Fibroblast of peridontal ligament (primary cell): ENCODE measurements at regions not wholly inside any gene's neighbourhood (a gene's known extent, or its start where the extent isn't known, plus 50 kb on each side); places are given as distances from the start of the nearest gene placed in this dataset.
"Not testable (repeated sequence)": the region's sequence is repeated elsewhere in the genome, so short reads cannot be mapped to it uniquely, and the experiment has no call there.

Experiments
- DNase-seq: peaks from one replicate; pipeline ENCODE4 v3.0.0-alpha.2; 2010; ENCODE audit errors: extremely low read depth

GRCh38 chr1:184183919-184184318 is 132.4 kb downstream of the TSEN15 start:
- no peak for DNase-seq

DNA sequence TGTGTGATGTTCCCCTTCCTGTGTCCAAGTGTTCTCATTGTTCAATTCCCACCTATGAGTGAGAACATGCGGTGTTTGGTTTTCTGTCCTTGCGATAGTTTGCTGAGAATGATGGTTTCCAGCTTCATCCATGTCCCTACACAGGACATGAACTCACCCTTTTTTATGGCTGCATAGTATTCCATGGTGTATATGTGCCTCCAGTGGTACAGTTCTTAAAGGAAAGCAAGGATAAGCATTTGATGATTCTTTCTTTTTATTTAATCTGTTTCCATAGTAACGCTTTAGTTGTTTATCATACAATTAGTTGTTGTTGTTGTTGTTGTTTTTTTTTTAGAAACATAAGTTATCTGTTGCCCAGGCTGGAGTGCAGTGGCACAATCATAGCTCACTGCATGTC is 133.1 kb downstream of the TSEN15 start:
- DNase-seq, result not testable (repeated sequence)

DNA sequence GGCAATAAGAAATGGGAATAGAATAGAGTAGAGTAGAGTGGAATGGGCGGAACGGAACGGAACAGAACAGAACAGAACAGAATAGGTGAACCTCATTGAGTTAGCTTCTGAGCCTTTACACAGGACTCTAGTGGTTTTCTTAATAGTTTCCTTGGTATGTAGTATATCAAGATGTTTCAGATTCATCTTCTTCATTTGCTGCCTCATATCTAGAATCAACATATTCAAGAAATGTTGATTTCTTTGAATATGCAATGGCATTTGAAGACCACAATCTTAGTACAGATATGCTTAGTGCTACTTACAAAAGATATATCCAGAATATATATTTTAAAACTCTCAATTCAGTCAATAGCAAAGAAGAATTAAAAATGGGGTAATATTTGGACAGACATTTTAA is 133.8 kb downstream of the TSEN15 start:
- DNase-seq, result no peak

DNA sequence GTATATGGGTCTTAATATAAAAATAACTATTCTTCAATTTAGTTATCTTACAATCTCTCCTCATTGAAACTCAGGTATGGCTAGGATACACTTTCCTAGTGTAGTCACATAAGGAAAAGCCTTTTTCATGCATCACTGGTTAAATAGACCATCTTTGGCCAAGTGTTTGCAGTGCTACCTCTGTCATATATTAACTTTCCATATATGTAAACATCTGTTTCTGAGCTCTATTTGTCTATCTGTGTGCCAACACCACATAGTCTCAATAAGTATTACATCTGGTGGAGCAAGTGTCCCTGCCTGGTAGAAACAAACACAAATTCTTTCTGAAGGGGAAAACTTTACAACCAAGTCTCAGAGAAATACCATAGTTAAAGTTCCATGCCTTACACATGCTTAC is 134.6 kb downstream of the TSEN15 start:
- DNase-seq, result no peak

GRCh38 chr1:184187097-184187496 is 135.6 kb downstream of the TSEN15 start:
- DNase-seq, result no peak

DNA sequence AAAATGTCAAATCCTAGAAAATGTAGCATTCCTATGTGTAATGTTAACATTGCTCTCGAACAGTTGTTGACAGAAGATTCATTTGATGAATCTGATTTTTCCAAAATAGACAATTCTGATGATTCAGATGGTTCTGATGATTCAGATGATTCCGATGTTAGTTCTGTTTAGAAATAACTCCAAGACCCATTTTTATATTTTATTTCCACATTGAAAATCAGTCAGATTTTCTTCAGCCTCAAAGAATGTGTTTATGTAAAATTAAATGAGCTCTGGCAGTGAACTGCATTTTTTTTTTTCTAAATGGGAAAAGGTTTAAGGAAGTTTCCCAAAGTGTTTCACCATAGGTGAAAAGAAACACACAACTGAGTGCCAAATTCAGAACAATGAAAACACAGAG is 136.5 kb downstream of the TSEN15 start:
- DNase-seq, result peak; percentile 79

DNA sequence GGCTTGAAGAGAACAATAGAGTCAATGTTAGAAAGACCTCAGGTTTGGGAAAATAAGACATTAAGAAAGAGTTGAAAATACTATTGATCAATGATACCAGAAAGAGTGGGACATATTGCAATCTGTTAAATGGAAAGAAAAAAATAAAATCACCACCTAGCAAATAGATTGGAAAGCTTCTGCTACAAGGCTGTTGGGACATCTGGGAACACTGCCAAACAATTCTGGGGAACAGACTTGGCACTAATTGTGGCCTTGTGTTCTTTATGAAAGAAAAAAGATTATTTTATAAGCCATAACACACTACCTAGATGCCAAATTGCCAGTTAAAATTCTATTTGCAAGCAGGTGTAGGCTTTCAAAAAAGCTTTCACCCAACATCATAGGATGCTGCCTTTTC is 137.8 kb downstream of the TSEN15 start:
- no peak for DNase-seq

GRCh38 chr1:184190616-184191015 is 139.1 kb downstream of the TSEN15 start:
- DNase-seq, result no peak

DNA sequence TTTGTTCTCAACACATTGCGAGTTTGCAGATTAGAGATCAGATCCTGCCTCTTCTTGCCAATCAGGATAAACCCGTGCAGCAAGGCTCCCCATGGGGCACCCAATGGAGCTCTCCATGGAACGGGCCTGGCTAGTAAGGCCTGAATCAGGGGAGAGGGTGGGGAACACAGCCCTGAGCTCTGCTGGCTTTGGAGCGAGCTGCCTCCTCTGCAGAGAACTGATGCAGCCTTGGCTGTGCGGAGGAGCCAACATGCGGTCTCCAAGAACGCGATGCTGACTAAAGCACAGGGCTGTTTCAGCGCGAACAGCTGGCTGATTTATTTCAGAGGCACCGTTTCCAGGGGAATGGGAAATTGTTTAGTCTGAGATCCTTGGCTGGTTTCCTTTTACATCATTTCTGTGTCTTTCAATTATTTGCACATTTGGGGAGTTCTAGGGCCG is 139.7 kb downstream of the TSEN15 start:
- peak; percentile 94 for DNase-seq

DNA sequence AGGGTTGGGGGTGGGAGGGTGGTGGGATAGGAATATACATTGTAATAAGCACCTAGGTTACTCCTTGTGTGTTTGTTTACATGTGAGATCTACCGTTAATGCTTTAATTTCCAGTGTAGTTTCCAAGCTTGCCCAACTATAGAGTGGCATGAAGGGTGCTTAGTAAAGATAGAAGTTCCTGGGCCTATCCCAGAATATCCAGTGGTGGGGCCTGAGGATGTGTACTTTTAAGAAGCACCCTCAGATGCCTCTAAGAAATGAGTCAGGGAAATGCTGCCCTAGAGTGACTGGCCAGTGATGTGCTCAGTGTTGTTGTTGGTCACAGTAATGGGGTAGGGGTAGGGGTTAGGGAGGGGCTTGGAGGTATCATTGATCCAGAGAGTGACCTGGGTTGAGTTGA is 141.3 kb downstream of the TSEN15 start:
- no peak for DNase-seq

DNA sequence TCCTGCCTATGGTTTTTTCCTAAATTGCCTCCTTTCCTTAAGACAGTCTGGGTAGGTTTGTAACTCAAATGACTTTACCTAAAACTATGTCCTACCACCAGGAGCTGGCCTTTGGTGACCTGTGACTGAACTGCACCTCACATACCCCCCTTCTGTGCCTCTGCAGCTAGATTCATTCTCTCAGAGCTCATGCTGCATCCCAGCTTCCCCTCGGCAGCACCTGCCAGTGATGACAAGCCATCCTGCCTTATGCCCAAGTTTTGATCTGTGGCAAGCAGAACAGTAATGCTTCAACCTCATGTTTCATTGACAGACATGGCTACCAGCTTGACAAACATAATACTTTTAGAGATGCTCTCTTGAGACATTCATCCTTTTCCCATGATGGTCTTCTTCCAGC is 141.9 kb downstream of the TSEN15 start:
- DNase-seq, result no peak

- no peak for DNase-seq
Measured at GRCh38 chr1:184194236-184194635, 142.7 kb downstream of the TSEN15 start.

- not testable (repeated sequence) for DNase-seq
Measured at GRCh38 chr1:184195722-184196121, 144.2 kb downstream of the TSEN15 start.

GRCh38 chr1:184197831-184198230 is 146.3 kb downstream of the TSEN15 start:
- DNase-seq, result no peak

GRCh38 chr1:184199036-184199435 is 147.5 kb downstream of the TSEN15 start:
- DNase-seq, result peak; percentile 18

DNA sequence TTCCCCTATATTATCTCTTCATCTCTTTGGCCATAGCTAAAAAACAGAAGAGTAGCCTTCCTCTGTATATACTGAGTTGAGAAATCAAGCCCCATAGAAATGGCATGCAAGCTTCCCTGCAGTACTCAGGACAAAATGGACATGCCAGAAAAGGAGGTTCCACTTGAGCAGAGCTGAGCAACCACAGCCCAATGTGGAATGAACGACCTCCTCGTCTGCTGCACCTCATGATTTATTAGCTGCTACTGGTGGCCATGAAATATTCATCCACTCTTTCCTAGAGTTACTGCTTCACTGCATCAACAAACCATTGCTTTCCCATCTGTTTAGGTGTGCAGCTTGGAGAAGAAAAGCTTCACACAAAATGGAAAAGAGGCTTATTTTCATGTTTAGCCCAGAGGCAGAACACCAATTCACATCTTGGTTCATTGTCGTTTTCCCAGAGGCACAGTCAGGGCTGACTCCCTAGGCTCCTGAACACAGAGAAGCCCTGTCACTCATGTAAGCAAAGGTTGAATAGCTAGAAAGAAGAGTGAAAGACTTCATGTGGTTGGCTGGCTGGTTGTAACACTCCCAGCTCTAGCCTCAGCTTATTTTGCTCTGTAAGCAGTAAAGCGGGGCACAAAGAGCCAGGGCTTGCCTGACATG is 148.0 kb downstream of the TSEN15 start:
- DNase-seq, result no peak

GRCh38 chr1:184208622-184209021 is 157.1 kb downstream of the TSEN15 start:
- DNase-seq, result no peak

DNA sequence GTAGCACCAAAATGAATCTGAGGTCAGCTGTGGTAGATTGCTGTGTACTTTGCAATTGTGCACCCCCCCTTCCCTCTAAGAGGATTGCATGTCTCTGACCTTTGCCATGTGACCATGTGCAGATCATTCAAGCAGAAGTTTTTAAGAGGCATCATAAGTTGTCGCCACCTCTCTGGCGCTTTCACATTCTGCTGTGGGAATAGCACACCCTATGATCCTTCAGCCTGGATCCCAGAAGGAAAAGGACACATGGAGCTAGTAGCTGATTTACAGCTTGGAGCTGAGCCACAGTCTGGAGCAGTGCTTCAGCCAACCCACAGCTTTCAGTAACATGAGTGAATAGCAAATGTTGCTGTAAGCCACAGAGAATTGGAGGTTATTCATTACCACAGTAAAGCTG is 158.5 kb downstream of the TSEN15 start:
- peak; percentile 78 for DNase-seq

DNA sequence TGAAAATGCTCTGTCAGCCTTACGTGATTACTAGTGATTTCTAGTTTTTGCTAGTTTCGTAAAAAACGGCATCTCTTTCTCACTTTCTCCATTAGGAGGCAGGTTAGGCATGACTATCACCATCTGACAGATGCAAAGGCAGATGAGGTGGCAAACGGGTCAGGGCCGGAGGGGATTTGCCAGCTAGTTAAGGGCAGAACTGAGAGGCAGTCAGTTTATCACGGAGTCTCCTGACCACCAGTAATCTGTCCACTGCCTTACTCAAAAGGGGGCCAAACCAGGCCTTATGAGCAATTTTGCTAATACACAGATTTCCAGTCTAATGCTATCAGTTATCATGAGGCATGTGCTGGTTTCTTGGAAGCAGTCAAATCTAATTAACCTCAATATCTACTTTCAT is 159.3 kb downstream of the TSEN15 start:
- DNase-seq, result no peak

GRCh38 chr1:184212649-184213314 is 161.3 kb downstream of the TSEN15 start:
- peak; percentile 77 for DNase-seq

- no peak for DNase-seq
Measured at GRCh38 chr1:184214128-184214527, 162.6 kb downstream of the TSEN15 start.

DNA sequence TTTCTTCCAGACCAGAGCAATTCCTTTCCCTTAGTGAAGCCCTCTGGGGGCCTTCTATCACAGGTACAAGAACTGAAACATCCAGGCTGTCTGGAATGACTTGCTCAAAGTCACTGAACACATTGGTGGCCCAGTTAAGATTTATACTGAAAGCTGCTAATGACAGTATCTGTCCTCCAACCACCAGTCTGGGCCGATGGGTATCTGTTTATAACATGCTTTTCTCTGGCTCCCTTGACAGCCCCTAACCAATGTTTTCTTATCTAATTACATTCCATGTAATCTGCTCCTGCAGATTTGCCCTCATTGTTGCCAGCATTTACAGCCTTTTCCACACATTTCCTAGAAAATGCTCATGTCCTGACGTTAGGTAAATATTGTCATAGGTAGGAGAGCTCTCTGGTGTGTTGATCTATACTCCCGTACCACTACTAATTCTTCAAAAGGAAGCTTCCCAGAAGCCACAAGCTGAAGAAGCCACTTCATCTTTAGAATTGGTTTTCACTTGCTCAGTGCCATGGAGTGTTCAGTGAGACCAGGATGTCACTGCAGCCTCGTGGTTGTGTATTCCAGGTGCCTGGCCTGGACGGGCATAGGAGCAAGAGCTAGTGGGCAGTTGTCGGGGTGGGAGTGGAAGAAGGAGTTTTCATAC is 163.9 kb downstream of the TSEN15 start:
- no peak for DNase-seq

GRCh38 chr1:184218458-184219075 is 167.0 kb downstream of the TSEN15 start:
- no peak for DNase-seq
